Stimulated activated effector memory CD8-positive, alpha-beta T cell treated with anti-CD3 and anti-CD28 coated beads, Interleukin-12 subunit alpha, Interleukin-12 subunit beta, amount 100 ng/mL, for 72 hours (primary cell): ENCODE measurements at regions not wholly inside any gene's neighbourhood (a gene's known extent, or its start where the extent isn't known, plus 50 kb on each side); places are given as distances from the start of the nearest gene placed in this dataset.
"Not testable (repeated sequence)": the region's sequence is repeated elsewhere in the genome, so short reads cannot be mapped to it uniquely, and the experiment has no call there.

Experiments
- ATAC-seq: fragments of 150-1000 bp; cut with Tn5 transposase; 2 replicates; pipeline ENCODE4 v1.10.0; 2021
- DNase-seq, 2 donors: peaks; one replicate each; pipeline ENCODE4 v3.0.0; 2021 to 2022; ENCODE audit warnings: low spot score in 2 of 2
- H3K27ac Mint-ChIP-seq: one replicate; pipeline ENCODE4 v1.8.0; 2022; ENCODE audit warnings: mild to moderate bottlenecking, mixed read lengths
- H3K36me3 Mint-ChIP-seq: one replicate; pipeline ENCODE4 v1.8.0; 2022; ENCODE audit warnings: mild to moderate bottlenecking, mixed read lengths
- H3K4me1 Mint-ChIP-seq: one replicate; pipeline ENCODE4 v1.8.0; 2022; ENCODE audit warnings: mixed read lengths
- H3K4me3 Mint-ChIP-seq: one replicate; pipeline ENCODE4 v1.8.0; 2022; ENCODE audit warnings: mild to moderate bottlenecking, mixed read lengths
- H3K9me3 Mint-ChIP-seq: one replicate; pipeline ENCODE4 v1.8.0; 2022; ENCODE audit warnings: mixed read lengths

- peaks cover 21% of the 10 kb centered on the region for H3K9me3 Mint-ChIP-seq
- H3K4me3 Mint-ChIP-seq, H3K27ac Mint-ChIP-seq, H3K36me3 Mint-ChIP-seq, DNase-seq, ATAC-seq, H3K4me1 Mint-ChIP-seq: not testable (repeated sequence)
Observed at GRCh38 chr11:91063399-91063798, 840.5 kb upstream of the CHORDC1 start.

GRCh38 chr11:91047882-91048281, 825.0 kb upstream of the CHORDC1 start:
- Mint-ChIP-seq H3K9me3 (peaks cover 10% of the 10 kb centered on the region), H3K4me1 (no peaks in the 10 kb centered on the region), H3K36me3 (no peaks in the 10 kb centered on the region), H3K27ac (no peak overlapping the region), H3K4me3 (no peak overlapping the region)
- no peak for ATAC-seq
- no peak for DNase-seq

GRCh38 chr11:91046261-91046660, 823.4 kb upstream of the CHORDC1 start:
- DNase-seq (no peak), ATAC-seq (no peak)
- no peaks in the 10 kb centered on the region for H3K4me1 Mint-ChIP-seq
- H3K9me3 Mint-ChIP-seq: peaks cover 12% of the 10 kb centered on the region
- H3K4me3 Mint-ChIP-seq: no peak overlapping the region
- H3K36me3 Mint-ChIP-seq: no peaks in the 10 kb centered on the region
- no peak overlapping the region for H3K27ac Mint-ChIP-seq

GRCh38 chr11:91041626-91042025, 818.8 kb upstream of the CHORDC1 start:
- DNase-seq (no peak), ATAC-seq (no peak)
- Mint-ChIP-seq H3K4me1 (no peaks in the 10 kb centered on the region), H3K27ac (no peak overlapping the region), H3K4me3 (no peak overlapping the region), H3K9me3 (peaks cover 15% of the 10 kb centered on the region), H3K36me3 (no peaks in the 10 kb centered on the region)

- no peak overlapping the region for H3K4me3 Mint-ChIP-seq
- H3K27ac Mint-ChIP-seq: no peak overlapping the region
- DNase-seq (no peak), ATAC-seq (no peak)
- H3K9me3 Mint-ChIP-seq: peaks cover 14% of the 10 kb centered on the region
- H3K4me1 Mint-ChIP-seq: no peaks in the 10 kb centered on the region
- no peaks in the 10 kb centered on the region for H3K36me3 Mint-ChIP-seq
Observed at GRCh38 chr11:91023731-91024130, 800.9 kb upstream of the CHORDC1 start.

GRCh38 chr11:91011503-91011902, 788.7 kb upstream of the CHORDC1 start:
- no peak for ATAC-seq
- H3K4me3 Mint-ChIP-seq: no peak overlapping the region
- H3K27ac Mint-ChIP-seq: no peak overlapping the region
- no peaks in the 10 kb centered on the region for H3K36me3 Mint-ChIP-seq
- DNase-seq: no peak
- H3K9me3 Mint-ChIP-seq: peaks cover 19% of the 10 kb centered on the region
- no peaks in the 10 kb centered on the region for H3K4me1 Mint-ChIP-seq

GRCh38 chr11:91005458-91005857, 782.6 kb upstream of the CHORDC1 start:
- H3K27ac Mint-ChIP-seq: no peak overlapping the region
- ATAC-seq (no peak), DNase-seq (no peak)
- H3K4me3 Mint-ChIP-seq: no peak overlapping the region
- no peaks in the 10 kb centered on the region for H3K36me3 Mint-ChIP-seq
- no peaks in the 10 kb centered on the region for H3K4me1 Mint-ChIP-seq
- H3K9me3 Mint-ChIP-seq: peaks cover 24% of the 10 kb centered on the region

GRCh38 chr11:90997241-90997640, 774.4 kb upstream of the CHORDC1 start:
- no peak overlapping the region for H3K27ac Mint-ChIP-seq
- H3K36me3 Mint-ChIP-seq: no peaks in the 10 kb centered on the region
- H3K4me3 Mint-ChIP-seq: no peak overlapping the region
- DNase-seq (no peak), ATAC-seq (no peak)
- H3K9me3 Mint-ChIP-seq: peaks cover 11% of the 10 kb centered on the region
- H3K4me1 Mint-ChIP-seq: no peaks in the 10 kb centered on the region

- H3K4me1 Mint-ChIP-seq, DNase-seq, H3K27ac Mint-ChIP-seq, H3K36me3 Mint-ChIP-seq, H3K4me3 Mint-ChIP-seq, H3K9me3 Mint-ChIP-seq, ATAC-seq: not testable (repeated sequence)
Observed at GRCh38 chr11:90972159-90972558, 749.3 kb upstream of the CHORDC1 start.

GRCh38 chr11:90947930-90948329, 725.1 kb upstream of the CHORDC1 start:
- Mint-ChIP-seq H3K4me1 (no peaks in the 10 kb centered on the region), H3K27ac (no peak overlapping the region), H3K4me3 (no peak overlapping the region), H3K9me3 (peaks cover 8% of the 10 kb centered on the region), H3K36me3 (no peaks in the 10 kb centered on the region)
- ATAC-seq (no peak), DNase-seq (no peak)

- Mint-ChIP-seq H3K36me3 (no peaks in the 10 kb centered on the region), H3K4me3 (no peak overlapping the region), H3K4me1 (no peaks in the 10 kb centered on the region), H3K9me3 (peaks cover 24% of the 10 kb centered on the region), H3K27ac (no peak overlapping the region)
- ATAC-seq (no peak), DNase-seq (no peak)
Observed at GRCh38 chr11:90930252-90930651, 707.4 kb upstream of the CHORDC1 start.

GRCh38 chr11:90919332-90919731, 696.5 kb upstream of the CHORDC1 start:
- no peak for DNase-seq
- H3K36me3 Mint-ChIP-seq: no peaks in the 10 kb centered on the region
- no peak overlapping the region for H3K4me3 Mint-ChIP-seq
- H3K27ac Mint-ChIP-seq: no peak overlapping the region
- ATAC-seq: no peak
- no peaks in the 10 kb centered on the region for H3K4me1 Mint-ChIP-seq
- H3K9me3 Mint-ChIP-seq: peaks cover 11% of the 10 kb centered on the region

- Mint-ChIP-seq H3K4me1 (no peaks in the 10 kb centered on the region), H3K9me3 (peaks cover 6% of the 10 kb centered on the region), H3K27ac (no peak overlapping the region), H3K4me3 (no peak overlapping the region), H3K36me3 (no peaks in the 10 kb centered on the region)
- ATAC-seq (no peak), DNase-seq (no peak)
Observed at GRCh38 chr11:90916706-90917105, 693.9 kb upstream of the CHORDC1 start.

- DNase-seq (no peak), ATAC-seq (no peak)
- no peak overlapping the region for H3K27ac Mint-ChIP-seq
- H3K4me1 Mint-ChIP-seq: no peaks in the 10 kb centered on the region
- peaks cover 6% of the 10 kb centered on the region for H3K9me3 Mint-ChIP-seq
- H3K36me3 Mint-ChIP-seq: no peaks in the 10 kb centered on the region
- no peak overlapping the region for H3K4me3 Mint-ChIP-seq
Observed at GRCh38 chr11:90913131-90913668, 690.4 kb upstream of the CHORDC1 start.

- Mint-ChIP-seq H3K9me3 (peaks cover 6% of the 10 kb centered on the region), H3K4me1 (no peaks in the 10 kb centered on the region), H3K36me3 (no peaks in the 10 kb centered on the region), H3K27ac (no peak overlapping the region), H3K4me3 (no peak overlapping the region)
- no peak for DNase-seq
- ATAC-seq: no peak
Observed at GRCh38 chr11:90912631-90913030, 689.8 kb upstream of the CHORDC1 start.

GRCh38 chr11:90911192-90911591, 688.3 kb upstream of the CHORDC1 start:
- ATAC-seq: no peak
- Mint-ChIP-seq H3K9me3 (peaks cover 6% of the 10 kb centered on the region), H3K36me3 (no peaks in the 10 kb centered on the region), H3K27ac (no peak overlapping the region), H3K4me3 (no peak overlapping the region), H3K4me1 (no peaks in the 10 kb centered on the region)
- DNase-seq: no peak

- Mint-ChIP-seq H3K4me1 (no peaks in the 10 kb centered on the region), H3K4me3 (no peak overlapping the region), H3K36me3 (no peaks in the 10 kb centered on the region), H3K27ac (no peak overlapping the region), H3K9me3 (peaks cover 12% of the 10 kb centered on the region)
- no peak for ATAC-seq
- DNase-seq: no peak
Observed at GRCh38 chr11:90908074-90908473, 685.2 kb upstream of the CHORDC1 start.
